IMR-90 (cell line): ENCODE measurements at regions not wholly inside any gene's neighbourhood (a gene's known extent, or its start where the extent isn't known, plus 50 kb on each side); places are given as distances from the start of the nearest gene placed in this dataset.

ENCODE experiments used
- ATAC-seq: fragments of 200-7000 bp; cut with Tn5 transposase; 2 replicates; pipeline ENCODE4 v1.9.1; 2020; ENCODE audit warnings: low read depth, mild to moderate bottlenecking, moderate library complexity
- BruUV-seq: library from RNA; stranded (reverse); fragments of 400-500 nt; replicated peaks from 2 replicates; lab custom pipeline; 2021; lab: Mats Ljungman, UMichigan
- CTCF ChIA-PET: fragments of 300-600 bp; formaldehyde crosslinking; extraction: SDS; loops from one replicate; lab custom pipeline; 2021; ENCODE audit warnings: antibody characterized with exemption; lab: Yijun Ruan, JAX
- POLR2A ChIA-PET: fragments of 300-600 bp; sonication (Branson Sonifier 250); formaldehyde crosslinking; loops from one replicate; lab custom pipeline; 2022; ENCODE audit warnings: antibody characterized with exemption; ENCODE audit not compliant: unreplicated experiment; lab: Charles Lee
- DNase-seq: peaks from one replicate; pipeline ENCODE4 v3.0.0; 2013
- H2AFZ ChIP-seq: replicated peaks from 2 replicates; pipeline ENCODE3; 2013; ENCODE audit warnings: low read length, mild to moderate bottlenecking; ENCODE audit not compliant: poor library complexity
- H2AK5ac ChIP-seq: 2 replicates; pipeline ENCODE4 v1.6.1; 2013; ENCODE audit warnings: low read depth, low read length, inconsistent platforms
- H2AK9ac ChIP-seq: replicated peaks from 2 replicates; pipeline ENCODE3; 2013; ENCODE audit warnings: mild to moderate bottlenecking, low read depth, low read length, moderate library complexity; ENCODE audit not compliant: poor library complexity
- H2BK120ac ChIP-seq: 2 replicates; pipeline ENCODE4 v1.6.1; 2013; ENCODE audit warnings: low read depth, low read length, inconsistent platforms
- H2BK15ac ChIP-seq: 3 replicates; pipeline ENCODE4 v1.6.1; 2013; ENCODE audit warnings: low read depth, low read length, inconsistent platforms
- H2BK20ac ChIP-seq: 2 replicates; pipeline ENCODE4 v1.6.1; 2013; ENCODE audit warnings: low read depth, mild to moderate bottlenecking, inconsistent platforms, low read length, moderate library complexity
- H2BK5ac ChIP-seq: 2 replicates; pipeline ENCODE4 v1.6.1; 2013; ENCODE audit warnings: mild to moderate bottlenecking, low read depth, low read length, inconsistent platforms; ENCODE audit not compliant: poor library complexity, severe bottlenecking
- H3K14ac ChIP-seq: replicated peaks from 2 replicates; pipeline ENCODE4 v1.6.1; 2013; ENCODE audit warnings: low read depth, low read length, inconsistent platforms
- H3K18ac ChIP-seq: 2 replicates; pipeline ENCODE4 v1.6.1; 2013; ENCODE audit warnings: low read depth, low read length, control low read depth
- H3K23ac ChIP-seq: 2 replicates; pipeline ENCODE4 v1.6.1; 2013; ENCODE audit warnings: low read depth, low read length, inconsistent platforms
- H3K27ac ChIP-seq: 2 replicates; pipeline ENCODE4 v1.5.1; 2013; ENCODE audit warnings: mild to moderate bottlenecking, control low read depth, low read length; ENCODE audit not compliant: insufficient read depth
- H3K27me3 ChIP-seq: 2 replicates; pipeline ENCODE4 v1.6.1; 2013; ENCODE audit warnings: low read length; ENCODE audit not compliant: control insufficient read depth, insufficient read depth
- H3K36me3 ChIP-seq: 2 replicates; pipeline ENCODE4 v1.6.1; 2013; ENCODE audit warnings: low read length, mixed read lengths; ENCODE audit not compliant: control insufficient read depth, insufficient read depth
- H3K4ac ChIP-seq: 2 replicates; pipeline ENCODE4 v1.6.1; 2013; ENCODE audit warnings: low read depth, low read length, inconsistent platforms
- H3K4me1 ChIP-seq: 2 replicates; pipeline ENCODE4 v1.6.1; 2013; ENCODE audit warnings: low read length, mixed read lengths; ENCODE audit not compliant: control insufficient read depth, insufficient read depth
- H3K4me2 ChIP-seq: 2 replicates; pipeline ENCODE4 v1.6.1; 2013; ENCODE audit warnings: low read depth, mild to moderate bottlenecking, control low read depth, low read length, moderate library complexity
- H3K4me3 ChIP-seq: 2 replicates; pipeline ENCODE4 v1.5.1; 2013; ENCODE audit warnings: low read depth, mild to moderate bottlenecking, control low read depth, low read length, moderate library complexity; ENCODE audit not compliant: insufficient read depth
- H3K56ac ChIP-seq: 2 replicates; pipeline ENCODE4 v1.6.1; 2013; ENCODE audit warnings: low read length, inconsistent platforms; ENCODE audit not compliant: insufficient read depth; ENCODE audit errors: extremely low read depth
- H3K79me1 ChIP-seq, 2 experiments: 2 replicates each; pipeline ENCODE4 v1.6.1; 2013; ENCODE audit warnings: low read length in 2 of 2, inconsistent platforms in 1 of 2, low read depth in 1 of 2
- H3K9ac ChIP-seq: 2 replicates; pipeline ENCODE4 v1.6.1; 2013; ENCODE audit warnings: low read depth, low read length, control low read depth
- H3K9me1 ChIP-seq: 2 replicates; pipeline ENCODE4 v1.6.1; 2013; ENCODE audit warnings: low read length, inconsistent platforms; ENCODE audit not compliant: insufficient read depth
- H3K9me3 ChIP-seq: 2 replicates; pipeline ENCODE4 v1.6.1; 2013; ENCODE audit warnings: low read length; ENCODE audit not compliant: control insufficient read depth, insufficient read depth
- H4K20me1 ChIP-seq: 2 replicates; pipeline ENCODE4 v1.6.1; 2013; ENCODE audit warnings: low read length, inconsistent platforms; ENCODE audit not compliant: insufficient read depth
- H4K5ac ChIP-seq: 2 replicates; pipeline ENCODE4 v1.6.1; 2013; ENCODE audit warnings: mild to moderate bottlenecking, low read depth, low read length, control low read depth
- H4K8ac ChIP-seq, 2 experiments: 2 replicates each; pipeline ENCODE4 v1.6.1; 2013; ENCODE audit warnings: low read depth in 2 of 2, low read length in 2 of 2, control low read depth in 1 of 2, inconsistent platforms in 1 of 2
- H4K91ac ChIP-seq: 2 replicates; pipeline ENCODE4 v1.6.1; 2013; ENCODE audit warnings: low read depth, low read length, inconsistent platforms; ENCODE audit not compliant: insufficient read depth
- BHLHE40 ChIP-seq: fragments of 150-350 bp; IDR thresholded peaks from 2 replicates; pipeline ENCODE4 v1.6.1; 2016; ENCODE audit warnings: mild to moderate bottlenecking, low read depth, low read length
- CEBPB ChIP-seq: IDR thresholded peaks from 2 replicates; pipeline ENCODE4 v1.6.1; 2012; ENCODE audit warnings: low read depth, low read length, improper control_type of control experiment
- CHD1 ChIP-seq: IDR thresholded peaks from 2 replicates; pipeline ENCODE4 v1.6.1; 2012; ENCODE audit warnings: low read depth, low read length, improper control_type of control experiment
- MAFK ChIP-seq: IDR thresholded peaks from 2 replicates; pipeline ENCODE4 v1.6.1; 2012; ENCODE audit warnings: low read depth, low read length, improper control_type of control experiment
- MAZ ChIP-seq: IDR thresholded peaks from 2 replicates; pipeline ENCODE4 v1.6.1; 2012; ENCODE audit warnings: low read depth, mild to moderate bottlenecking, low read length, improper control_type of control experiment, moderate library complexity, borderline replicate concordance
- MXI1 ChIP-seq: IDR thresholded peaks from 2 replicates; pipeline ENCODE4 v1.6.1; 2012; ENCODE audit warnings: low read depth, mild to moderate bottlenecking, low read length, moderate library complexity, borderline replicate concordance
- NFE2L2 ChIP-seq: fragments of 150-350 bp; IDR thresholded peaks from 2 replicates; pipeline ENCODE4 v1.6.1; 2016; ENCODE audit warnings: low read depth, mild to moderate bottlenecking, low read length
- POLR2A ChIP-seq: IDR thresholded peaks from 2 replicates; pipeline ENCODE4 v1.6.1; 2012; ENCODE audit warnings: mild to moderate bottlenecking, low read depth, low read length
- RAD21 ChIP-seq: IDR thresholded peaks from 2 replicates; pipeline ENCODE4 v1.6.1; 2012; ENCODE audit warnings: low read length, improper control_type of control experiment
- RCOR1 ChIP-seq: IDR thresholded peaks from 2 replicates; pipeline ENCODE4 v1.6.1; 2012; ENCODE audit warnings: mild to moderate bottlenecking, low read length, improper control_type of control experiment; ENCODE audit not compliant: insufficient replicate concordance
- SMC3 ChIP-seq: fragments of 150-350 bp; IDR thresholded peaks from 2 replicates; pipeline ENCODE4 v1.6.1; 2016; ENCODE audit warnings: low read depth, mild to moderate bottlenecking, antibody characterized with exemption, low read length, moderate library complexity
- WGBS, 2 experiments: methylation state at CpG; one replicate each; pipeline versions ENCODE4 v1.1.5 to v1.1.7; 2013; ENCODE audit warnings: missing lambda C conversion rate in 2 of 2; ENCODE audit not compliant: insufficient read length in 1 of 2; ENCODE audit errors: extremely low coverage in 2 of 2; 5-methylcytosine and 5-hydroxymethylcytosine counted together
- dilution Hi-C: fragments of 300-500 bp; cut with HindIII; formaldehyde crosslinking; loops from one replicate; pipeline ENCODE4 v1.14.3; 2018; ENCODE audit warnings: low sequenced_read_pairs; ENCODE audit not compliant: unreplicated experiment
- in situ Hi-C: fragments of 300-500 bp; cut with MboI; formaldehyde crosslinking; loops from 3 replicates; pipeline ENCODE4 v1.14.3; 2019; ENCODE audit warnings: low sequenced_read_pairs, inconsistent platforms, mixed read lengths
- intact Hi-C: fragments of 100-400 bp; cut with micrococcal nuclease; formaldehyde crosslinking; loops from 2 replicates; pipeline ENCODE4 v1.10.0; 2022
- TF ChIP-seq, protein P1 (sequence below): fragments of 150-350 bp; IDR thresholded peaks from 2 replicates; pipeline ENCODE4 v1.6.1; 2016; ENCODE audit warnings: low read depth, mild to moderate bottlenecking, low read length, moderate library complexity, borderline replicate concordance
- TF ChIP-seq, protein P2 (sequence below): conservative IDR thresholded peaks from 2 replicates; pipeline ENCODE4 v1.5.1; 2012; ENCODE audit warnings: mild to moderate bottlenecking, low read depth, low read length, improper control_type of control experiment

DNA sequence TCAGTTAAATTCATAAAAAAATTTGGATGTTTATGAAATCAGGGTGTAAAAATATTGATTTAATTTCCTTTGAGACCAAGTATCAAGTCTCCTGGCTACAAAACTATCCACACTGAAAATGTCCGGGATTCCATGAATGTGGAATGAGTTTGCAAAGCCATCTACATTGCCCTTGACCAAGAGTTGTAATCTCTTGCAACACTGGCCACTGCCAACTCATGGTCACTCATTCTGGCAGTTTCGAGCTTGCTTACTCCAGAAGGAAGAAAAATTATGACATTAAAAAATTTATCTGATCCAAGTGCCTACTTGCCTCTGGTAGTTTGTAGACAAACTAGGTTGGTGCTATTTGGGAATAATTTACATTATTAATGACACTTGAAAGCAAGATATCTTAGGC lies 84.2 kb downstream of the NPY start:
- Histone ChIP-seq H2AFZ (no peak overlapping the region), H3K27me3 (peaks cover 2% of the 10 kb centered on the region; the same call in 1 of the 2 replicates), H4K8ac (no peak overlapping the region), H3K4me1 (no peaks in the 10 kb centered on the region), H2BK20ac (no peak overlapping the region), H4K20me1 (no peaks in the 10 kb centered on the region), H3K4ac (no peak overlapping the region), H2BK120ac (no peak overlapping the region), H2AK9ac (no peak overlapping the region), H3K36me3 (no peaks in the 10 kb centered on the region), H3K9me3 (no peaks in the 10 kb centered on the region), H4K5ac (no peak overlapping the region), H2AK5ac (no peak overlapping the region), H3K9ac (no peak overlapping the region), H2BK15ac (no peak overlapping the region), H3K18ac (no peak overlapping the region), H2BK5ac (no peak overlapping the region), H4K91ac (no peak overlapping the region), H3K14ac (no peak overlapping the region), H3K23ac (no peak overlapping the region), H3K4me2 (no peak overlapping the region), H3K4me3 (no peak overlapping the region), H3K9me1 (no peaks in the 10 kb centered on the region), H3K27ac (no peak overlapping the region), H3K56ac (no peak overlapping the region), H3K79me1 (no peaks in the 10 kb centered on the region)
- ChIA-PET CTCF (no interaction called here), POLR2A (no interaction called here)
- ATAC-seq, result no peak
- no CpG with 5 or more reads among the region's 2 CpGs for WGBS, 2 experiments
- no peak for DNase-seq
- dilution Hi-C loops (no loop called here), in situ Hi-C loops (no loop called here), intact Hi-C loops (no loop called here)
- TF ChIP-seq NFE2L2 (no peak), RAD21 (no peak), RCOR1 (no peak), CEBPB (no peak), SMC3 (no peak), MAZ (no peak), POLR2A (no peak), MAFK (no peak), MXI1 (no peak), CHD1 (no peak), BHLHE40 (no peak)
- TF ChIP-seq, protein P1, sequence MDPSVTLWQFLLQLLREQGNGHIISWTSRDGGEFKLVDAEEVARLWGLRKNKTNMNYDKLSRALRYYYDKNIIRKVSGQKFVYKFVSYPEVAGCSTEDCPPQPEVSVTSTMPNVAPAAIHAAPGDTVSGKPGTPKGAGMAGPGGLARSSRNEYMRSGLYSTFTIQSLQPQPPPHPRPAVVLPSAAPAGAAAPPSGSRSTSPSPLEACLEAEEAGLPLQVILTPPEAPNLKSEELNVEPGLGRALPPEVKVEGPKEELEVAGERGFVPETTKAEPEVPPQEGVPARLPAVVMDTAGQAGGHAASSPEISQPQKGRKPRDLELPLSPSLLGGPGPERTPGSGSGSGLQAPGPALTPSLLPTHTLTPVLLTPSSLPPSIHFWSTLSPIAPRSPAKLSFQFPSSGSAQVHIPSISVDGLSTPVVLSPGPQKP, result no peak
- TF ChIP-seq, protein P2, sequence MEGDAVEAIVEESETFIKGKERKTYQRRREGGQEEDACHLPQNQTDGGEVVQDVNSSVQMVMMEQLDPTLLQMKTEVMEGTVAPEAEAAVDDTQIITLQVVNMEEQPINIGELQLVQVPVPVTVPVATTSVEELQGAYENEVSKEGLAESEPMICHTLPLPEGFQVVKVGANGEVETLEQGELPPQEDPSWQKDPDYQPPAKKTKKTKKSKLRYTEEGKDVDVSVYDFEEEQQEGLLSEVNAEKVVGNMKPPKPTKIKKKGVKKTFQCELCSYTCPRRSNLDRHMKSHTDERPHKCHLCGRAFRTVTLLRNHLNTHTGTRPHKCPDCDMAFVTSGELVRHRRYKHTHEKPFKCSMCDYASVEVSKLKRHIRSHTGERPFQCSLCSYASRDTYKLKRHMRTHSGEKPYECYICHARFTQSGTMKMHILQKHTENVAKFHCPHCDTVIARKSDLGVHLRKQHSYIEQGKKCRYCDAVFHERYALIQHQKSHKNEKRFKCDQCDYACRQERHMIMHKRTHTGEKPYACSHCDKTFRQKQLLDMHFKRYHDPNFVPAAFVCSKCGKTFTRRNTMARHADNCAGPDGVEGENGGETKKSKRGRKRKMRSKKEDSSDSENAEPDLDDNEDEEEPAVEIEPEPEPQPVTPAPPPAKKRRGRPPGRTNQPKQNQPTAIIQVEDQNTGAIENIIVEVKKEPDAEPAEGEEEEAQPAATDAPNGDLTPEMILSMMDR, result no peak
- no TSS peak for BruUV-seq
